HG02852 (cell line): ENCODE measurements at regions not wholly inside any gene's neighbourhood (a gene's known extent, or its start where the extent isn't known, plus 50 kb on each side); places are given as distances from the start of the nearest gene placed in this dataset.
"Not testable (repeated sequence)": the region's sequence is repeated elsewhere in the genome, so short reads cannot be mapped to it uniquely, and the experiment has no call there.

ENCODE experiments used
- ATAC-seq: cut with Tn5 transposase; IDR thresholded peaks from one replicate; pipeline ENCODE4 v1.9.1; 2021; ENCODE audit warnings: mild to moderate bottlenecking, moderate library complexity; ENCODE audit not compliant: unreplicated experiment

DNA sequence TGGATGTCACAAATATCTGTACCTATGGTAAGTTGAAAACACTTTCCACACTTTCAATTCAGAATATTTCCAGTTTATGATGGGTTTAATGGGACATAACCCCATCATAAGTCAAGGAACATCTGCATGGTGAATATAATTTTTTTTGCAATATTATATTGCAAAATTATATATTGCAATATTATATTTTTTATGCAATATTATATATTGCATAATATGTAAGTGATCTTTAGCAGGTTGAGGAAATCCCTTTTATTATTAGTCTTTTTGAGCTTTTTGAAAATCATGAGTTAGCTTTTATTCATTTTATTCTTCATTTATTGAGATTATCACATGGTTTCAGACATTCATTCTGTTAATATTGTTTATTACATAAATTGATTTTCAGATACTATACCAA lies 342.2 kb upstream of the GALNT5 start:
- ATAC-seq: no peak

DNA sequence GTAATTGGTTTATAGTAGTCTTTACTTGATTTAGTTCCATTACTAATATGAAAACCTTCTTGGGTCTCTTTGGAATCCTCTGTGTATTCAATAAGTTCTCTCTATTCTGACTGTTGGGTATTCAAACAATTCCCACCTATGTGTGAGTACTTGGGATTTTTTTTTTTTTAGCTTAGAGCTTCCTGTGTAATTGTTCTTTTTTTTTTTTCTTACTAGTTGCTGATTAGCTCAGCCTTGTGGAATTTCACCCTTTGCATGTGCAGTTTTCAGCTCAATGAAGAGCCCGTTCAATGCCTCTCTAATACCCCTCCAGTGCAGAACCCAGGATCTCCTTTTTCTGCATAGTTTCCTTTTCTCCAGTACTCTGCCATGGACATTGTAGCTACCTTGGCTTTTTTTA lies 339.1 kb upstream of the GALNT5 start:
- ATAC-seq: no peak

DNA sequence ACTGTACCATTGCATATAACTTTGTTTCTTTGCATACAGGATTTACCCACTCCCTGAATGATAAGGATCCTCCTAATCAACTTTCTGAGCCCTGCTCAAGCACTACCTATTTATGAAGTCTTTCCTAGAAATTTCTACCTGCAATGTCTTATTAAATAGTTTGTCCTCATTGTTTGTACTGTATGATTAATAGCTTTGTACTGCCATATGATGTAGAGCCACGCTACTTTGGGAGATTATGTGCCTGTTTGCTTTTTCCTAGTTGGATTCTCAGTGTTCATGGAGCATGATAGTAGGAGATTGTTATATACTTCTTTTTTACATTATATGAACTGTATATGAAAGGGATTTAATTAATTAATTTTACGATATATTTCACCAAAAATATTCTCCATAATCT lies 327.1 kb upstream of the GALNT5 start:
- ATAC-seq: no peak

DNA sequence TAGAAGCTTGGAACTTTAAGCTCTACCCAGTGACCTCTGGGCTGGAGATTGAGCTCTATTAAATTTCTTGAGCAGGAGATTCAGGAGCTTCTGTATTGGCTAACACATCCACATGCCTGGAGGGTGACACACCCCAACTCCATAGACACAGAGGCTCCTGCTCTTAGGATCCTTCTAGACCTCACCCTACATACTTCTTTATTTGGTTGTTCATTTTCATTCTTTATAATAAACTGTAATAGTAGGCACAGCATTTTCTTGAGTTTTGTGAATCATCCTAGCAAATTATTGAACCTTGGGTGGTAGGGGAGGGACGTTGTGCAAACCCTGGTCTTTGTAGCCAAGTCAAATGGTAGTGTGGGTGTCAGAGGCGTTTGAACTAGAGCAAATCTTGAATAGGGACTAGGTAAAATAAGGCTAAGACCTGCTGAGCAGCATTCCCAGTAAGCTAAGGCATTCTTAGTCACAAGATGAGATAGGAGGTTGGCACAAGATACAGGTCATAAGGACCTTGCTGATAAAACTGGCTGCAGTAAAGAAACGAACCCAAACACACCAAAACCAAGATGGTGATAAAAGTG lies 323.8 kb upstream of the GALNT5 start:
- ATAC-seq: no peak

DNA sequence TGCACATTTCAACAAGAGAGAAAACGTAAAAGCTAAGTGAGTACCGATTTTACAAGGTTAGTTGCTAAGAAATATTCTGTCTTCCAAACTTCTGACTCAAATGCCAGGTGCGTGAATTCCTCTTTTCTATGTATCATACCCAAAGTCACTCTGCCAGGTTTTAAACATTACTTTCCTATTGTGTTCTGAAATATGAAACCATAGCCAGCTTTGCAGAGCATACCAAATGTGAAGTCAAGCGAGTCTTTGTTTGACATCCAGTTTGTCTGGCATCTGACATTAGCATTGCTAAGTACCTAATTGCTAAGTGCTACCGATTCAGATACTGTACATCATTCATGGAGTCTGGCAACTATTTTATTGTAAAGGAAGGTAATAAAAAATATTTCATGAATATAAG lies 321.9 kb upstream of the GALNT5 start:
- no peak for ATAC-seq

DNA sequence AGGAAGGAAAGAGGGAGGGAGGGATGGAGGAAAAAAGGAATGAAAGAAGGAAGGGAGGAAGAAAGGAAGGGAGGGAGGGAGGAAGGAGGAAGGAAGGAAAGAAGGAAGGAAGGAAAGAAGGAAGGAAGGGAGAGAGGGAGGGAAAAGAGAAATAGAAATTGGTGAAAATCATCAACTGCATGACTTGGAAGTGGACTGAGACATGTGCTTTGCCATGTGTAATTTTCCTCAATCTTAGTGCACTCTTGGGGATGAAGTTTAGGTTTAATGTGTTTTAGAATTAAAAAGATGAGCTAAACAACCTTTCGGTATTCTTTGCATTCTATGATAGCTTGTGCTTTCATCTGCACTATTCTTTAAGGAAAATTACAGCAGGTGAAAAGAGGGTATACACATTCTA lies 320.1 kb upstream of the GALNT5 start:
- no peak for ATAC-seq

DNA sequence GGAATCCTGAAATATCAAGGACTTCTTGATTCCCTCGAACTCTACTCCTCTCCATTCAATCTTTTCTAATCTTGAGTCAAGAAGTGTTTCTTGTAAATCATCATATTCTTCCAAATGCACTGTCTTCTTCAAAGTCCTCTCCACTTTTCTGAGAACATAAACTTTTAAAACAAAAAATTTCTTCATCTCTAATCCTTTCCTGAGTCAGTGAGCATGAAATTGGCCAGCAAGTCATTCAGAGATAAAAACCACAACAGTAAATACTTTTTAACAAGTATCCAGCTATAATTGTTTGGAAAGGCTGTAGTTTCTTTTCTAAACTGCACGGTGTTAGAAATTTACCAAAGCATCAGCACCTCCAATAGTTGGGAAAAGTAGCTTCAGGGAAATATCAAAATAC lies 312.6 kb upstream of the GALNT5 start:
- no peak for ATAC-seq

DNA sequence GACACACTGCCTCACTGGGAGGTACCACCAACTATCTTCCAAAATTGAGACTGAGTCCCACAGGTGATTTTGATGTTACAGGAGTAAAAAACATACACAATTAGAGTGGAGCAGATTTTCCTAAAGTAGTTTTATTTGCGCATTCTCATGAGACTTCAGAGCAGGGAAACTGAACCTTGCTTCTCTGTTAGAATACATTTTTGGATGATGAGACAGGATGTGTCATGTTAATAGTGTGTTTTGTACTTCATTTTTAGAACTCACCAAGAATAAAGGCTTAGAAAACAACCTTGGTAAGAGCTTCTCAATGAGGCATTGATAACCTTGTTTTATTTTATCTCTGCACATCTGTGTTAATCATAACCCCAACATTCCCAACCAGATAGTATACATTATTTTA lies 310.2 kb upstream of the GALNT5 start:
- no peak for ATAC-seq

DNA sequence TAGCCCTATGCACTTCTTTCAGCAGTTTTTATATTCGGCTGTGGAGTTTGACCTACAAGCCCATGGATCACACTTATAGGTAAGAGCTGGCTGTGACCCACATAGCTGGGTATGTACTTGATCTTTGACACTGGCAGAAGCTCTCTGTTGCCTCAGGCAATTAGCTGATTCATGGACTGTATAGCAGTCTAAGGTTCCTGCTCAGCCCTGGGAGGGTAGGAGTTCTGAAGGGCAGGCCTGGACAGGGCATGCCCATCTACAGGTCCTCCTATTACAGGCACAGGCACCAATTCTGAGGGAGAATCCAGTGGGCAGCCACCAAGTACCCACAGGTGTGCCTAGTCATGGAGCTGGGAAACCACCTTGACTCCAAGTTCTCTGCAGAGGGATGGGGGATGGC lies 301.8 kb upstream of the GALNT5 start:
- ATAC-seq: no peak

DNA sequence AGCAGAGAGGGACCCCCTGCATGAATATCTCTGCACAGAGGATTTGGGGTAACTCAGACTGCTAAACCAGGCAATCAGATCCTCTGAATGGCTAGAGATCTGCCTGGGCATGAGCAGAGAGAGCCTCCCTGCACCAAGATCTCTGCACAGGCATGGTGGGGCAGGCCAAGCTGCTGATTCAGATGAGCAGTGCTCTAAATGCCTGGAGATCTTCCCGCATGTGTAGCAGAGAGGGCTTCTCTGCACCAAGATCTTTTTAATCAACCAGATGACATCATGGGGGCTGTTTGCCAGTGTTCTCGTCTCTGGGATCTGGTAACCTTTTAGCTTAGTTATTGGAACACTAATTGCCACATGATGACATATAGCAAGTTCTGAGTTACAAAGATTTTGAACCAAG lies 301.3 kb upstream of the GALNT5 start:
- ATAC-seq: no peak

DNA sequence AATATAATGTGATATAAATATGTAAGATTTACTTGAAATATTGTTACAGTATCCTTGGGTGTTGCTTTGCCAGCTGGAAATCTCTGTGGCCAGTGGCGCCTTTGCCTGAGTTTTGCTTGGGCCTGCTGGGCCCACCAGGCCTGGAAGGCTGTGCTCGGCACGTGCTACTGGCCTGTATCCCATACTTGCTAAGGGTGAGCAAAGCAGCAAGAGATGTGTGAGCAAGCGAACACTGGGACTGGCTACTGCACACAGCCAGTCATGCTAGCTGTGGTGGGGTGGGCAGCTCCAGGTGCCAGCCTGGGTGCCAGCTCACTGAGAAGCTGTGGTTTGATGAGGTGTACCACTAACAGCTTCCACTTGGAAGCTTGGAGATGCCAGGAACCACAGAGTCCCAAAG lies 299.1 kb upstream of the GALNT5 start:
- no peak for ATAC-seq

DNA sequence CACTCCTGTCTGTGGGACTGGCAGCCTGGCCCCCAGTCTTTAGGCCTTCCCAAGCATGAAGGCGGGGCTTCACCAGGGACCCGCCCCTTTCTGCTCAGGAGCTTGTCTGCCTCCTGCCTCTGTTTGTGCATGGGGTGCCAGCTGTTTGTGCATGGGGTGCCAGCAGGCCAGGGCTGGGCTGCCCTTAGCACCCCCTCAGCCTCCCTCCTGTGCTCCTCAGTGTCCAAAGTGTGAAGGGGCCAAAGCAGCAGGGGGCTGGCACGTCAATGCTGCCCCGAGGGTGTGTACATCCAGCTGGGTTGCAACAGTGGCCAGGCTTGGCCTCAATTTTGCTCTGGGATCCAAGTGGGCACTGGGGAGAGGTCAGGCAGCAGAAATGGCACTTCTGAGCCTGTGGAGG lies 298.0 kb upstream of the GALNT5 start:
- no peak for ATAC-seq

DNA sequence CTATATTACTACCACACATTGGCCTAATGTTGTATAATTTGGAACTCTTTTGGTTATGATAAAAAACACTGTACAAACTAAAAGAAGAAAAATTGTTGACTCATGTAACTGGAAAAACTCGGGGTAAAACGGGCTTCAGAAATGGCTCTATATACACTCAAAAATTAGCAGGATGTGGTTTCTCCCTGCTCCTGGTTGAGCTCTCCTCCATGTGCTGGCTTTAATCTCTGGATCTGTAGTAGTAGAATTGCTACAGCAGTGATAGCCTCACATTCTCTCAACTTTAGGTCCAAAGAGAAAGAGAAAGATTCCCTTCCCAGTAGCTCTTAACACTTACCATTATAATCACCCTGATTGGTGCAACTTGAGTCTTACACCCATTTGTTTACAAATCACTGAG lies 274.9 kb upstream of the GALNT5 start:
- no peak for ATAC-seq

DNA sequence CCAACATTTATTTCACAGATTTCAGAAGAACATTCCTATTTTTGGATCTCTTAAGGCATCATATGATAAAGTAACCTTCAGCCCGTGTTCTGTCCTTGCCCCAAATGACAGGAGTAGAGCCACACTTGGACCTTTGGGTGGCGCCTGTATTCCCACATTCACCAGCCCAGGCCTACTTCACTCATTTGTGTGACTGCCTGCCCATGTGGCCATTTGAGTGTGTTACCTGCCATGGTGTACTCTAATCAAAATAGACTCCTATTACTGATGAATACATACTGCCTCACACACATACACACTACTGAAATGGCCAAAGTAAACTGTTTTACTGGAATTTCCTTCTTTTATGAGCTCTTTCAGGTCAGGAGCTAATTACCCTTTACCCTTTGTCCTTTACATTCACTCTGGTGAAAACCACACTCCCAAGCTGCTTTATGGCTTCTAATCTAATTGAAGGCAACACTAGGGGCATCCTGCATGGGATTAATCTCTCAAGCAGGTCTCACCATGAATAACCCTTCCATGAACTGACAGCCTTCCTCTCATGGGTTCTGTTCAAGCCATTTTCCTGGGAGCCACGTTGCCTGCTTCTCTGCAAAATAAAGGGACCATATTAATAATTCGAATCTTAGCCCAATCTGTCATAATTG lies 271.0 kb upstream of the GALNT5 start:
- ATAC-seq: no peak

DNA sequence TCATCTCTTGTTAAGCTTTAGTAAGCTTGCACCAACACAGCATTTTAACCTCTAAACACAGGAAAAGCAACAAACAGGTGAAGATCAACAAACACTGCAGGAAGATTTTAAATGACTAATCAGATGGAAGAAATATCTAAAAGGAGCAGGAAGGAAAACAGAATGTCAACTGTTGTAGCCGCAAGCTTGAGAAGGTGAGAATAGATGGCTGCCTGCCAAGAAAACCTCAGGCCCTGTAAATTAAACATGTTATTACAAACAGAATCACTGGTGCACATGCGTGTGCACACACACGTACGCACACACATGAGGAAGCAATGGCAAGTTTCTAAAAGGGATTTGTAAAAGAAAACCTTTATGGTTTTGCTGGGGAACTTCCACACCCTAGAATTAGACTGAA lies 257.8 kb upstream of the GALNT5 start:
- ATAC-seq: no peak

DNA sequence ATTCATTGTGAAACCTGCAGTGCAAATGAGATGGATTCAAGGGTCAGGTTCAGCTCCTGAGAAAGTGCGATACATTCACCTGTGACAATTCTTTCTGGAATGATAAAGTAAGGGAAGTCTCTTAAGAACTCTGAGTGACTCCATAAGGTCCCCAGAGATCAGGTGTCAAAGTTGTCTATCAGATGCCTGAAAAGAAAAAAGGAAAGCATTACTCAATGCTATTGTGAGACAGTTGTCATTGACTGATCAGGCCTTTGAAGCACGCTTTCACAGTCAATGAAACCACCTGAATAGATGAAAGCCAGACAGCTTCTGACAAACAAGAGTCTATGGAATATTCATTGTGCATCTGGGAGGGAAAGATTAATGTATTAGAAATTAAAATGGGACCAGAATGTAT lies 252.7 kb upstream of the GALNT5 start:
- ATAC-seq: no peak

DNA sequence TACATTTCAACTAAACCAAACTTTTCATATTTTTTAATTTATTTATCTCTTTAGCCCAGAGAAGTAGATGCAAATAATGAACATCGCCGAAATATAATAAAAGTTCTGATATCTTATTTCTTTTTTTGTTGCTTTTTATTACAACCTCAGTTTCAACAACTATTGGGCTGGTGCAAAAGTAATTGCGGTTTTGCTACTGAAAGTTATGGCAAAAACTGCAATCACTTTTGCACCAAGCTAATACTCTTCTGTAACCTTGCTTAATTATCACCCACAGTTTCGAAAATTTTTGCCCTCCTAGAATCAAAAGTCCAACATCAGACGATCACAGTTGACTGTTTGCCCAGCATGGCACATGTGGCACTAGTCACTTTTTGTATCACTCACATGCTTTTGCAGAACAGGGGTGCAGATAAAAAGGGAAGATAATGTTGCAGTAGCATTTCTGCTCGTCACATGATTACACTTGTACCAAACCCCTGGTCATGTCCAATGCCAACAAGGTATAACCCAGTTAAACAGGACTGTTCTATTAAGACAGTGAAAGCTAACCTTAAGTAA lies 242.4 kb upstream of the GALNT5 start:
- no peak for ATAC-seq

DNA sequence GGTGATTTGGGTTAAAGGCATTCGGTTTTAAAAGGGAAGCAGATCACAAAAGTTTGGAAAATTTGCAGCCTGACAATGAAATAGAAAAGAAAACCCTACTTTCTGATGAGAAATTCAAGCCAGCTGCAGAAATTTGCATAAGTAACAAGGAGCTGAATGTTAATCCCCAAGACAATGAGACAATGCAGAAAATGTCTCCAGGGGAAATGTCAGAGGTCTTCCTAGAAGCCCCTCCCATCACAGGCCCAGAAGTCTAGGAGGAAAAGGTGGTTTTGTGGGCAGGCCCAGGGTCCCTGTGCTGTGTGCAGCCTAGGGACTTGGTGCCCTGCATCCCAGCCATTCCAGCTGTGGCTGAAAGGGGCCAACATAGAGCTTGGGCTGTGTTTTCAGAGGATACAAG lies 234.2 kb upstream of the GALNT5 start:
- ATAC-seq: not testable (repeated sequence)

DNA sequence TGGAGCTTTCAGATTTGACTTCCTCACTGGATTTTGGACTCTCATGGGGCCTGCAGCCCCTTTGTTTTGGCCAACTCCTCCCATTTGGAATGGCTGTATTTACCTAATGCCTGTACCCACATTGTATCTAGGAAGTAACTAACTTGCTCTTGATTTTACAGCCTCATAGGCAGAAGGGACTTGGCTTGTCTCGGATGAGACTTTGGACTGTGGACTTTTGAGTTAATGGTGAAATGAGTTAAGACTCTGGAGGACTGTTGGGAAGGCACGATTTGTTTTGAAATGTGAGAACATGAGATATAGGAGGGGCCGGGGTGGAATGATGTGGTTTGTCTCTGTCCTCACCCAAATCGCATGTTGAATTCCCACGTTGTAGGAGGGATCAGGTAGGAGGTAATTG lies 233.4 kb upstream of the GALNT5 start:
- no peak for ATAC-seq

DNA sequence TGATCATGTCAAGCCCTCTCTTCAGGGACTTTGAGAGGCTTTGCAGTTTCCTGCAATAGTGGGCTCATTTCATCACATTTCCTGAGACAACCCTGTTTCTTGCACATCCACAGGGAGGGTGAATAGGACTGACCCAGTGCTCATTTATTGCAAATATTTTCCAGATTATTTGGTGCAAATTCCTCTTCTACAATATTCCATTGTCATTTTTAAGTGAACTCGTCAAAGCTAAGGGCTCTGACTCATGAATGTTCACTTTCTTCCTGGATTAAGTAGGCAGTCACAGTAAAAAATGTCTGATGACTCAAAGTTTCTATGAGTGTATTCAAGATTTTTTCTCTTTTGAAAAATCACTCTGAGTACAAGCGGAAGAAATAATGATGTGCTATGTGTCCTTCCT lies 225.5 kb upstream of the GALNT5 start:
- ATAC-seq: no peak

DNA sequence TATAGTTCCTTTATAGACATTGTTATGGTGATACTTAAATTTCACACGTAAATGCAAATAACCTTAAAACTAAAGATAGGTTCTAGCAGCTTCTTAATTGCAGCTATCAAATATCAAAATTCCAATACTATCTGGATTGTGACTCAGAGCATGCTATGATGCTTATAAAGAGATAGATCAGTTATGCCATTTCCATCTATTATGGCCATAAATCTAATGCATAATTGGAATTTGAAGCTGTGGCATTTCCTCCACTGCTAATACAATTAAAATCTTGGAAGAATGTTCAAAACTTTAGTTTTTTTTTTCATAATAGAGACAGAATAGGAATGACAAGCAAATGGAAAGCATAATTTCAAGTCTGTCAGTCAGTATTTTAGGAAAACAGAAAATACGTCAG lies 220.8 kb upstream of the GALNT5 start:
- ATAC-seq: no peak

DNA sequence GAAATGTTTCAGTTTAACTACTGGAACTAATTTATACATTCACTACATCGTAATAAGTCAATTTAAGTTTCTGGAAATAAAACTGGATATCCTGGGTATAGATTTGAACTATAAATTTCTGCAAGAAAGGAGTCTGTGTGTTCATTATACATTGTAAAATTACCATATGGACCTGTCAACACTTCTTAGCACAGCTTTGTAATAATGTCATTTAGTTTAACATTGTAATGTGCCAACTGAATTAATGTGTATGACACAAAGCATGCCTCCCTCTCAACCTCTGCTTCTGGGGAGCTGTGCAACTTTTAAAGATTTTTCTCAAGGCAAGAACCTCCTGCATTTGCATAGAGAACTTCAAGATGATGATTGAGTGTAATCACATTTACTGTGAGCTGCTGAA lies 213.7 kb upstream of the GALNT5 start:
- no peak for ATAC-seq

DNA sequence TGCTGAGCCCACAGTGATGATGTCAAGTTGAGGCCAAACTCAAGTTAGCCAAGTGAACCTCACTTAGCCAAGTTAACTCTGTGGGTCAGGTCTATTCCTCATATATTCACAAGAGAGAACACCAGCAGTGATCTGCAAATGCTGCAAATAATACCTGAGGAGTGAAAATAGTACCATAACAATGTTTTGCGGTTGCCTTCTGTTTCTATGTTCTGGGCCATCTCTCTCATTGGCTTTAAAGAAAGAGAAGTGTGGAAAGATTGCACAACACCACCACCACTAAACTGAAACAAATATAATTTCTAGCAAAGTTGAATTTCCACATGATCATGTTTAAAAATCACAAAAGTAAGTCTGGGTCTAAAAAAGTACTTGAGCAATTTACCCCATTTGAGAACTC lies 211.1 kb upstream of the GALNT5 start:
- no peak for ATAC-seq
